Smooth muscle cell (in vitro differentiated cells): ENCODE measurements at regions not wholly inside any gene's neighbourhood (a gene's known extent, or its start where the extent isn't known, plus 50 kb on each side); places are given as distances from the start of the nearest gene placed in this dataset.

ENCODE experiments used
- DNase-seq: peaks from one replicate; lab custom pipeline; 2025; ENCODE audit not compliant: unreplicated experiment; lab: John Stamatoyannopoulos, UW
- H2AFZ ChIP-seq: fragments of 200-600 bp; sonication (generic); 2 replicates; pipeline ENCODE4 v1.6.0; 2016; ENCODE audit warnings: antibody characterized with exemption, low read depth, mild to moderate bottlenecking
- H3F3A ChIP-seq: fragments of 200-600 bp; sonication (generic); 2 replicates; pipeline ENCODE4 v1.6.0; 2017; ENCODE audit warnings: antibody characterized with exemption, low read depth
- H3K27ac ChIP-seq: fragments of 200-600 bp; sonication (generic); 2 replicates; pipeline ENCODE4 v1.5.1; 2016; ENCODE audit warnings: low read depth, mild to moderate bottlenecking
- H3K27me3 ChIP-seq: fragments of 200-600 bp; sonication (generic); 2 replicates; pipeline ENCODE4 v1.6.1; 2016; ENCODE audit warnings: low read depth, mild to moderate bottlenecking
- H3K36me3 ChIP-seq: fragments of 200-600 bp; sonication (generic); 2 replicates; pipeline ENCODE4 v1.5.1; 2016; ENCODE audit warnings: low read depth
- H3K4me1 ChIP-seq: fragments of 200-600 bp; sonication (generic); 2 replicates; pipeline ENCODE4 v1.5.1; 2016; ENCODE audit warnings: low read depth
- H3K4me2 ChIP-seq: fragments of 200-600 bp; sonication (generic); 2 replicates; pipeline ENCODE4 v1.6.0; 2016; ENCODE audit warnings: mild to moderate bottlenecking
- H3K4me3 ChIP-seq: fragments of 200-600 bp; sonication (generic); 2 replicates; pipeline ENCODE4 v1.5.1; 2016; ENCODE audit warnings: mild to moderate bottlenecking
- H3K79me2 ChIP-seq: fragments of 200-600 bp; sonication (generic); 2 replicates; pipeline ENCODE4 v1.6.0; 2016; ENCODE audit warnings: low read depth, mild to moderate bottlenecking
- H3K9ac ChIP-seq: fragments of 200-600 bp; sonication (generic); 2 replicates; pipeline ENCODE4 v1.6.0; 2016; ENCODE audit warnings: low read depth
- H3K9me3 ChIP-seq: fragments of 200-600 bp; sonication (generic); replicated peaks from 2 replicates; pipeline ENCODE4 v1.5.1; 2016; ENCODE audit warnings: low read depth
- H4K20me1 ChIP-seq: fragments of 200-600 bp; sonication (generic); 2 replicates; pipeline ENCODE4 v1.6.0; 2016; ENCODE audit warnings: low read depth
- WGBS: methylation state at CpG from one replicate; pipeline ENCODE4 v1.1.7; 2016; ENCODE audit warnings: low lambda C conversion rate; 5-methylcytosine and 5-hydroxymethylcytosine counted together
- TF ChIP-seq, protein P1 (sequence below): fragments of 200-600 bp; sonication (generic); IDR thresholded peaks from 2 replicates; pipeline ENCODE4 v1.5.1; 2017; ENCODE audit warnings: borderline replicate concordance, mild to moderate bottlenecking, antibody characterized with exemption; ENCODE audit not compliant: insufficient read depth, poor library complexity, severe bottlenecking

DNA sequence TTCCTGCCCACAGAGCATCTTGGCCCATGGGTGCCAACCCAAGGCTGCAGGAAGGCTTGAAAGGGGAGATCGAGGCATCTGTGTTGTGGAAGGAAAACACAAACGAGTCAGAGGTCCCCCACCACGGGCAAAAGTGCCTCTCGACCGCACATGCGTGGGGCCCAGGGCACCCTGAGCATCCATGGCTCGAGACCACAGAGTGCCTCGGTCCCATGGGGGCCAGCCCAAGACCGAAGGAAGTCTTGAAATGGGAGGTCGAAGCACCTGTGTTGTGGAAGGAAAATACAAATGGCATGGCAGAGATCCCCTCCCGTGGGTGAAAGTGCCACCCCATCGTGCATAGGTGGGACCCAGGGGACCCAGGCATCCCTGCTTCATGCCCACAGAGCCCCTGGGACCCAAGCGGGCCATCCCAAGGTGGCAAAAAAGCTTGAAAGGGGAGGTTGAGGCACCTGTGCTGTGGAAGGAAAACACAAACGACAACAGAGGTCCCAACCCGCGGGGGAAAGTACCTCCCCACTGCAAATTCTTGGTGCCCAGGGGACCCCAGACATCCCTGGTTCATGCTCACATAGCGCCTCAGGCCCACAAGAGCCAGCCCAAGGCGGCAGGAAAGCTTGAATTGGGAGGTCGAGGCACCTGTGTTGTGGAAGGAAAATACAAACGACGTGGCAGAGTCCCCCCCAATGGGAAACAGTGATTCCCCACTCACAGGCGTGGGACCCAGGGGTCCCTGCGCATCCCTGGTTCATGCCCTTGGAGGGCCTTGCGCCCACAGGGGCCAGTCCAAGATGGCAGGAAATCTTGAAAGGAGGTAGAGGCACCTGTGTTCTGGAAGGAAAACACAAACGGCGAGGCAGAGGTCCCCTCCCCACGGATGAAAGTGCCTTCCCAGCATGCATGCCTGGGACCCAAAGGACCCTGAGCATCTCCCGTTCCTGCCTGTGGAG lies 373.0 kb downstream of the ALG10 start:
- no peaks in the 10 kb centered on the region for H4K20me1 ChIP-seq
- DNase-seq: no peak
- H3K27me3 ChIP-seq: no peaks in the 10 kb centered on the region
- no peaks in the 10 kb centered on the region for H3K79me2 ChIP-seq
- WGBS: 69% methylated on average over 27 of the region's 28 CpGs
- no peak overlapping the region for H3K4me2 ChIP-seq
- H3K9ac ChIP-seq: no peak overlapping the region
- no peaks in the 10 kb centered on the region for H3K36me3 ChIP-seq
- no peak overlapping the region for H2AFZ ChIP-seq
- H3K4me3 ChIP-seq: no peak overlapping the region
- H3K4me1 ChIP-seq: no peaks in the 10 kb centered on the region
- H3K27ac ChIP-seq: no peak overlapping the region
- TF ChIP-seq, protein P1, sequence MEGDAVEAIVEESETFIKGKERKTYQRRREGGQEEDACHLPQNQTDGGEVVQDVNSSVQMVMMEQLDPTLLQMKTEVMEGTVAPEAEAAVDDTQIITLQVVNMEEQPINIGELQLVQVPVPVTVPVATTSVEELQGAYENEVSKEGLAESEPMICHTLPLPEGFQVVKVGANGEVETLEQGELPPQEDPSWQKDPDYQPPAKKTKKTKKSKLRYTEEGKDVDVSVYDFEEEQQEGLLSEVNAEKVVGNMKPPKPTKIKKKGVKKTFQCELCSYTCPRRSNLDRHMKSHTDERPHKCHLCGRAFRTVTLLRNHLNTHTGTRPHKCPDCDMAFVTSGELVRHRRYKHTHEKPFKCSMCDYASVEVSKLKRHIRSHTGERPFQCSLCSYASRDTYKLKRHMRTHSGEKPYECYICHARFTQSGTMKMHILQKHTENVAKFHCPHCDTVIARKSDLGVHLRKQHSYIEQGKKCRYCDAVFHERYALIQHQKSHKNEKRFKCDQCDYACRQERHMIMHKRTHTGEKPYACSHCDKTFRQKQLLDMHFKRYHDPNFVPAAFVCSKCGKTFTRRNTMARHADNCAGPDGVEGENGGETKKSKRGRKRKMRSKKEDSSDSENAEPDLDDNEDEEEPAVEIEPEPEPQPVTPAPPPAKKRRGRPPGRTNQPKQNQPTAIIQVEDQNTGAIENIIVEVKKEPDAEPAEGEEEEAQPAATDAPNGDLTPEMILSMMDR: no peak
- no peaks in the 10 kb centered on the region for H3K9me3 ChIP-seq
- H3F3A ChIP-seq: no peaks in the 10 kb centered on the region

DNA sequence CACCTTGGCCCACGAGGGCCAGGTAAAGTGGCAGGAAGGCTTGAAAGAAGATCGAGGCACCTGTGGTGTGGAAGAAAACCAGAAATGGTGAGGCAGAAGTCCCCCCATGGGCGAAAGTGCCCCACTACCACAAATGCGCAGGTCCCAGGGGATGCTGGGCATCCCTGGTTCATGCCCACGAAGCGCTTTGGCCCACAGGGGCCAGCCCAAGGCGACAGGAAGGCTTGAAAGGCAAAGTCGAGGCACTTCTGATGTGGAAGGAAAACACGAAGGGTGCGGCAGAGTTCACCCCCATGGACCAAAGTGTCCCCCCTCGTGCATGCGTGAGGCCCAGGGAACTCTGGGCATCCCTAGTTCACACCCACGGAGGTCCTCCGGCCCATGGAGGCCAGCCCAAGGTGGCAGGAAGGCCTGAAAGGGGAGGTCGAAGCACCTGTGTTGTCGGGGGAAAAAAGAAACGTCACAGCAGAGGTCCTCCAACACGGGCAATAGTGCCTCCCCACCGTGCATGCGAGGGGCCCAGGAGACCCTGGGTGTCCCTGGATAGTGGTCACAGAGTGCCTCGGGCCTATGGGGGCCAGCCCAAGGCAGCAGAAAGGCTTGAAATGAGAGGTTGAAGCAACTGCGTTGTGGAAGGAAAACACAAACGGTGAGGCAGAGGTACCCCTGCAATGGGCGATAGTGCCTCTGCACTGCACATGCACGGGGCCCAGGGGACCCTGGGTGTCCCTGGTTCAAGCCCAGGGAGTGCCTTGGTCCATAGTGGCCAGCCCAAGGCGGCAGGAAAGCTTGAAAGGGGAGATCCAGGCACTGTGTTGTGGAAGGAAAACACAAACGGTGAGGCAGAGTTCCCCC lies 373.9 kb downstream of the ALG10 start:
- no peaks in the 10 kb centered on the region for H3K4me1 ChIP-seq
- no peak overlapping the region for H3K4me2 ChIP-seq
- no peak overlapping the region for H3K9ac ChIP-seq
- H3K9me3 ChIP-seq: no peaks in the 10 kb centered on the region
- no peak overlapping the region for H3K4me3 ChIP-seq
- no peaks in the 10 kb centered on the region for H3K36me3 ChIP-seq
- no peaks in the 10 kb centered on the region for H3K79me2 ChIP-seq
- no peaks in the 10 kb centered on the region for H3F3A ChIP-seq
- no peak for DNase-seq
- no peak overlapping the region for H3K27ac ChIP-seq
- H3K27me3 ChIP-seq: no peaks in the 10 kb centered on the region
- WGBS: 57% methylated on average over 27 of the region's 27 CpGs
- TF ChIP-seq, protein P1: no peak
- no peaks in the 10 kb centered on the region for H4K20me1 ChIP-seq
- H2AFZ ChIP-seq: no peak overlapping the region

DNA sequence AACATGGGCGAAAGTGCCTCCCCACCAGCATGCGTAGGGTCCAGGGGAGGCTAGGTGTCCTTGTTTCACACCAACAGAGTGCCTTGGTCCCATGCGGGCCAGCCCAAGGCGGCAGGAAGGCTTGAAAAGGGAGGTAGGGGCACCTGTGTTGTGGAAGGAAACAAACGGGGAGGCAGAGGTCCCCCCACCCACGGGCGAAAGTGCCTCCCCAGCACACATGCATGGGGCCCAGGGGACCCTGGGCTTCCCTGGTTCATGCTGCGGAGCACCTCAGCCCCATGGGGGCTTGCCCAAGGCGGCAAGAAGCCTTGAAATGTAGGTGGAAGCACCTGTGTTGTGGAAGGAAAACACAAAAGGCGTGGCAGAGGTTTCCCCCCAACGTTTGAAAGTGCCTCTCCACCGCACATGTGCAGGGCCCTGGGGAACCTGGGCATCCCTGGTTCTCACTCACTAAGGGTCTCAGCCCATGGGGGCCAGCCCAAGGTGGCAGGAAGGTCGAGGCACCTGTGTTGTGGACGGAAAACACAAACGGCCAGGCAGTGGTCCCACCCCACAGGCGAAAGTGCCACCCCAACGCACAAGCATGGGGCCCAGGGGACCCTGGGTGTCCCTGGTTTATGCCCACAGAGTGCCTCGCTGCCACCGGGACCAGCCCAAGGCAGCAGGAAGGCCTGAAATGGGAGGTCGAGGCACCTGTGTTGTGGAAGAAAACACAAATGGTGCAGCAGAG lies 374.7 kb downstream of the ALG10 start:
- no peaks in the 10 kb centered on the region for H3K79me2 ChIP-seq
- H4K20me1 ChIP-seq: no peaks in the 10 kb centered on the region
- no peak overlapping the region for H3K4me3 ChIP-seq
- H2AFZ ChIP-seq: no peak overlapping the region
- no peak for DNase-seq
- no peaks in the 10 kb centered on the region for H3K9me3 ChIP-seq
- H3K9ac ChIP-seq: no peak overlapping the region
- TF ChIP-seq, protein P1: no peak
- no peaks in the 10 kb centered on the region for H3F3A ChIP-seq
- H3K36me3 ChIP-seq: no peaks in the 10 kb centered on the region
- H3K27ac ChIP-seq: no peak overlapping the region
- WGBS: 57% methylated on average over 19 of the region's 20 CpGs
- no peaks in the 10 kb centered on the region for H3K4me1 ChIP-seq
- H3K4me2 ChIP-seq: no peak overlapping the region
- no peaks in the 10 kb centered on the region for H3K27me3 ChIP-seq
